LNCAP (cell line): ENCODE measurements at regions not wholly inside any gene's neighbourhood (a gene's known extent, or its start where the extent isn't known, plus 50 kb on each side); places are given as distances from the start of the nearest gene placed in this dataset.

ENCODE experiments used
- TF ChIP-seq, protein P1 (sequence below): fragments of 450-650 bp; IDR thresholded peaks from 2 replicates; pipeline ENCODE4 v1.5.1; 2017; ENCODE audit warnings: mild to moderate bottlenecking

- TF ChIP-seq, protein P1, sequence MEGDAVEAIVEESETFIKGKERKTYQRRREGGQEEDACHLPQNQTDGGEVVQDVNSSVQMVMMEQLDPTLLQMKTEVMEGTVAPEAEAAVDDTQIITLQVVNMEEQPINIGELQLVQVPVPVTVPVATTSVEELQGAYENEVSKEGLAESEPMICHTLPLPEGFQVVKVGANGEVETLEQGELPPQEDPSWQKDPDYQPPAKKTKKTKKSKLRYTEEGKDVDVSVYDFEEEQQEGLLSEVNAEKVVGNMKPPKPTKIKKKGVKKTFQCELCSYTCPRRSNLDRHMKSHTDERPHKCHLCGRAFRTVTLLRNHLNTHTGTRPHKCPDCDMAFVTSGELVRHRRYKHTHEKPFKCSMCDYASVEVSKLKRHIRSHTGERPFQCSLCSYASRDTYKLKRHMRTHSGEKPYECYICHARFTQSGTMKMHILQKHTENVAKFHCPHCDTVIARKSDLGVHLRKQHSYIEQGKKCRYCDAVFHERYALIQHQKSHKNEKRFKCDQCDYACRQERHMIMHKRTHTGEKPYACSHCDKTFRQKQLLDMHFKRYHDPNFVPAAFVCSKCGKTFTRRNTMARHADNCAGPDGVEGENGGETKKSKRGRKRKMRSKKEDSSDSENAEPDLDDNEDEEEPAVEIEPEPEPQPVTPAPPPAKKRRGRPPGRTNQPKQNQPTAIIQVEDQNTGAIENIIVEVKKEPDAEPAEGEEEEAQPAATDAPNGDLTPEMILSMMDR: no peak
Measured at GRCh38 chr4:38189445-38189844, 229.2 kb downstream of the PTTG2 start.

GRCh38 chr4:38190717-38191178 is 230.6 kb downstream of the PTTG2 start:
- TF ChIP-seq, protein P1: no peak

DNA sequence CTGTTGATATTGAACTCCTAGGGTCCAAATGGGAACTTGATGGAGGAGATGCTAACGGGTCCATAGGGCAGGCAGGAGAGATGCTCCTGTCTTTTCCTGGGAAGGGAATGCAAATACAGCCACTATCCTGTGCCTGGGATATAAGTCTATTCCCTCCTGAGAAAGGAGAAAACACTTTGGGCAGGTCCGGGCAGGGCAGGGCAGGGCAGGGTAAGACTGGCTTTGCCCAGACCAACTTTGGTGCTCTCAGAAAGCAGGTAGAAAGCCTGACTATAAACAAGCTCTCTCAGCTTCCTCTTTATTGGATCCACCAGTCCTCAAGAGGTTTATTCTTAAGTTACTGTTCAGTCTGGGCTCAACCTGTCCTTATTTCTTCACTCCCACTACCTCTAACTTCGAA is 232.3 kb downstream of the PTTG2 start:
- TF ChIP-seq, protein P1: no peak

- TF ChIP-seq, protein P1: no peak
Measured at GRCh38 chr4:38193236-38193863, 233.2 kb downstream of the PTTG2 start.

DNA sequence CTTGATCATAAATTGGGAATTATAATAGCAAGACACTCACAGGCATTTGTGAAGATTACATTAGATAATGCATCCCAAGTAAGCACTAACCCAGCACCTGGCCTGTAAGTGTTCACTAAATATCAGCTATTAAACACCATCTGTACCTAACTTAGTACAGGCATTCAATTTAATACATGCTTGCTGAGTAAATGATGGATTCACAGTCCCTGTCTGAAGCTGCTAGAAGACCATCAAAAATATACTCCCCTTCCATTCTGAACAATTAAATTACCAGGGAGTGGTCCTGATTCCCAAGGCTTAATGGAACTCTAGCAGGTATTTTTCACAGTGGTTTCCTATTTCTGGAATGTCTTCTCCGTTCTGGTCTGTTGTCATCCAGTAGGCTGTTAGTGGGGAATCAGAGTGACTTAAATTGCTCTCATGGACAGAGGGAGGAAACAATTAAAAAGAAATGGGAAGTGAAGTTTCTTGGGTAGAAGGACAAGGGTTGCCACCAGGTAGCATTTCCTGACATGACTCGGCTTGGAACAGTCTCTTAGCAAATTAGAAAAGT is 233.9 kb downstream of the PTTG2 start:
- TF ChIP-seq, protein P1: no peak

DNA sequence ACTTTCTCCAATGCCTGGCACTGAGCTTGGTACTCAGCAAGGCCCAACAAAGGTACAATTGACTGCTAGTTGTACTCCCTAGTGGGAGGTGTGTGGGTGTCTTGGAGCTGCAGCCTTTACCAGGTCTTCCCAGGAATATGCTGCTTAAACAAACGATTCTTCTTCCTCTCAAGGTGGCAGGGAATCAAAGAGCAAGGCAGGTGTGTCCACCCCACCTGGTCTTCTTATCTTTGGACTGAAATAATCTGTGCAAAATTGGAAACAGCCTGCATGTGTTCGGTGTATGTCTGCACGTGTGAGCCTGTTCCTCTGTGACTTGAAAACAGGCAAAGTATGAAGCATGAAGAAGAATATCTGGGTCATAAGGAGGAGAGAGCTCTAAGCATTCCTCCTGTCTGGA is 235.3 kb downstream of the PTTG2 start:
- TF ChIP-seq, protein P1: no peak

GRCh38 chr4:38195911-38196310 is 235.7 kb downstream of the PTTG2 start:
- TF ChIP-seq, protein P1: no peak
